Loucy (cell line): ENCODE measurements at regions not wholly inside any gene's neighbourhood (a gene's known extent, or its start where the extent isn't known, plus 50 kb on each side); places are given as distances from the start of the nearest gene placed in this dataset.

Experiments
- EZH2phosphoT487 ChIP-seq: fragments of 200-600 bp; IDR thresholded peaks from 2 replicates; pipeline ENCODE4 v1.6.1; 2018; ENCODE audit warnings: antibody characterized with exemption, mild to moderate bottlenecking, moderate library complexity, borderline replicate concordance
- TF ChIP-seq, protein P1 (sequence below): fragments of 200-600 bp; sonication (generic); conservative IDR thresholded peaks from 2 replicates; pipeline ENCODE4 v1.5.1; 2014; ENCODE audit warnings: mild to moderate bottlenecking, antibody characterized with exemption, low read length

DNA sequence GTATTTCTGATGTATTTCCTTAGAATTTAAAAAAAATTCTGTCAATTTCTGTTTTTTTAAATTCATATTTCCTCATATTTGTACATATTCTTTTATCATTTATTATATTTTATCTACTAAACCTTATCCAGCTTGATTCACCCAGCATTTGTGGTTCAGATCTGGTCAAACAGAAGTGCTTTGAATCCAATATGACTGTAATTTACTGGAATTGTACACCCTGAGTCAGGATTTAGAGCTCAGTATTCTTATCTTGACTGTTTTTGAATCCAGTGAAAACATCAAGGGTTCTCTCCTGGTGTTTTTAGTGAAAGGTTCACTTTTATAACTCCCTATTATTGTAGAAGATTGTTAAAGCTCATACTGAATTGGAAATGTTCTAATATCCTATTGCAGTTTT, 1077.0 kb upstream of the NCAM2 start:
- TF ChIP-seq EZH2phosphoT487, result no peak
- TF ChIP-seq, protein P1, sequence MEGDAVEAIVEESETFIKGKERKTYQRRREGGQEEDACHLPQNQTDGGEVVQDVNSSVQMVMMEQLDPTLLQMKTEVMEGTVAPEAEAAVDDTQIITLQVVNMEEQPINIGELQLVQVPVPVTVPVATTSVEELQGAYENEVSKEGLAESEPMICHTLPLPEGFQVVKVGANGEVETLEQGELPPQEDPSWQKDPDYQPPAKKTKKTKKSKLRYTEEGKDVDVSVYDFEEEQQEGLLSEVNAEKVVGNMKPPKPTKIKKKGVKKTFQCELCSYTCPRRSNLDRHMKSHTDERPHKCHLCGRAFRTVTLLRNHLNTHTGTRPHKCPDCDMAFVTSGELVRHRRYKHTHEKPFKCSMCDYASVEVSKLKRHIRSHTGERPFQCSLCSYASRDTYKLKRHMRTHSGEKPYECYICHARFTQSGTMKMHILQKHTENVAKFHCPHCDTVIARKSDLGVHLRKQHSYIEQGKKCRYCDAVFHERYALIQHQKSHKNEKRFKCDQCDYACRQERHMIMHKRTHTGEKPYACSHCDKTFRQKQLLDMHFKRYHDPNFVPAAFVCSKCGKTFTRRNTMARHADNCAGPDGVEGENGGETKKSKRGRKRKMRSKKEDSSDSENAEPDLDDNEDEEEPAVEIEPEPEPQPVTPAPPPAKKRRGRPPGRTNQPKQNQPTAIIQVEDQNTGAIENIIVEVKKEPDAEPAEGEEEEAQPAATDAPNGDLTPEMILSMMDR, result no peak
